Vagina (tissue), 2 donors: ENCODE measurements at regions not wholly inside any gene's neighbourhood (a gene's known extent, or its start where the extent isn't known, plus 50 kb on each side); places are given as distances from the start of the nearest gene placed in this dataset.

Source experiments
- DNase-seq, 2 donors: peaks; one replicate each; pipeline ENCODE4 v3.0.0-alpha.2; 2017; ENCODE audit errors: extremely low spot score in 2 of 2
- H3K27ac ChIP-seq: fragments of 200-600 bp; sonication (generic); one replicate; pipeline ENCODE4 v1.5.1; 2019
- H3K27me3 ChIP-seq: fragments of 200-600 bp; sonication (generic); one replicate; pipeline ENCODE4 v1.5.1; 2019
- H3K36me3 ChIP-seq, 2 donors: fragments of 200-600 bp; sonication (generic); one replicate each; pipeline ENCODE4 v1.5.1; 2017 to 2019
- H3K4me1 ChIP-seq: fragments of 200-600 bp; sonication (generic); one replicate; pipeline ENCODE4 v1.5.1; 2019
- H3K4me3 ChIP-seq, 2 donors: fragments of 200-600 bp; sonication (generic); 1 replicate in 1 of 2; 2 replicates in 1 of 2; pipeline ENCODE4 v1.5.1; 2016 to 2019
- H3K9me3 ChIP-seq: fragments of 200-600 bp; sonication (generic); one replicate; pipeline ENCODE4 v1.5.1; 2019
- CTCF ChIP-seq, 3 experiments: fragments of 450-650 bp in 2 of 3; fragments of 200-600 bp in 1 of 3; sonication (generic) in 1 of 3; IDR thresholded peaks; one replicate each; pipeline ENCODE4 v1.5.1; 2017 to 2019; ENCODE audit warnings: antibody characterized with exemption in 3 of 3, mild to moderate bottlenecking in 2 of 3, moderate library complexity in 2 of 3
- POLR2A ChIP-seq, 2 donors: fragments of 450-650 bp; IDR thresholded peaks; one replicate each; pipeline ENCODE4 v1.6.1; 2017; ENCODE audit warnings: antibody characterized with exemption in 2 of 2, mild to moderate bottlenecking in 2 of 2, moderate library complexity in 2 of 2
- POLR2AphosphoS5 ChIP-seq, 2 donors: sonication (generic); formaldehyde crosslinking; IDR thresholded peaks; one replicate each; pipeline ENCODE4 v1.9.0; 2017; ENCODE audit warnings: antibody characterized with exemption in 2 of 2, mild to moderate bottlenecking in 2 of 2, low read depth in 1 of 2; ENCODE audit not compliant: insufficient read depth in 1 of 2
- intact Hi-C: fragments of 100-400 bp; cut with DNase I; formaldehyde crosslinking; loops from one replicate; pipeline ENCODE4 v1.15.1; 2023

- intact Hi-C loops: no loop called here
- Histone ChIP-seq H3K36me3 (no peaks in the 10 kb centered on the region), H3K4me1 (no peaks in the 10 kb centered on the region), H3K4me3 (no peak overlapping the region), H3K27ac (no peak overlapping the region), H3K27me3 (no peaks in the 10 kb centered on the region), H3K9me3 (no peaks in the 10 kb centered on the region)
- no peak for DNase-seq
- no peak for TF ChIP-seq POLR2AphosphoS5 (IDR thresholded peaks at IDR 0.05; ENCODE audit: insufficient read depth in 1 of 2, low read depth in 1 of 2)
- TF ChIP-seq CTCF (IDR thresholded peaks at IDR 0.05): no peak
- TF ChIP-seq POLR2A (IDR thresholded peaks at IDR 0.05): no peak
These were observed 109.2 kb upstream of the NRSN1 start for GRCh38 chr6:24016857-24017256.

- Histone ChIP-seq H3K27ac (no peak overlapping the region), H3K36me3 (no peaks in the 10 kb centered on the region), H3K4me3 (no peak overlapping the region), H3K9me3 (no peaks in the 10 kb centered on the region), H3K4me1 (no peaks in the 10 kb centered on the region), H3K27me3 (no peaks in the 10 kb centered on the region)
- TF ChIP-seq POLR2A (IDR thresholded peaks at IDR 0.05) (no peak), POLR2AphosphoS5 (IDR thresholded peaks at IDR 0.05; ENCODE audit: insufficient read depth in 1 of 2, low read depth in 1 of 2) (no peak), CTCF (IDR thresholded peaks at IDR 0.05) (no peak)
- intact Hi-C loops: no loop called here
- no peak for DNase-seq
These were observed 106.6 kb upstream of the NRSN1 start for GRCh38 chr6:24019393-24019792.

GRCh38 chr6:24019830-24020229 lies 106.2 kb upstream of the NRSN1 start:
- Histone ChIP-seq H3K27me3 (no peaks in the 10 kb centered on the region), H3K4me3 (no peak overlapping the region), H3K9me3 (no peaks in the 10 kb centered on the region), H3K4me1 (no peaks in the 10 kb centered on the region), H3K27ac (no peak overlapping the region), H3K36me3 (no peaks in the 10 kb centered on the region)
- no peak for DNase-seq
- TF ChIP-seq POLR2A (IDR thresholded peaks at IDR 0.05) (no peak), POLR2AphosphoS5 (IDR thresholded peaks at IDR 0.05; ENCODE audit: insufficient read depth in 1 of 2, low read depth in 1 of 2) (no peak), CTCF (IDR thresholded peaks at IDR 0.05) (no peak)
- intact Hi-C loops: no loop called here

- intact Hi-C loops: no loop called here
- no peak for DNase-seq
- no peak overlapping the region for H3K27ac ChIP-seq
- no peak overlapping the region for H3K4me3 ChIP-seq
- no peaks in the 10 kb centered on the region for H3K9me3 ChIP-seq
- no peaks in the 10 kb centered on the region for H3K36me3 ChIP-seq
- no peaks in the 10 kb centered on the region for H3K27me3 ChIP-seq
- no peak for TF ChIP-seq CTCF (IDR thresholded peaks at IDR 0.05)
- no peak for TF ChIP-seq POLR2A (IDR thresholded peaks at IDR 0.05)
- TF ChIP-seq POLR2AphosphoS5 (IDR thresholded peaks at IDR 0.05; ENCODE audit: insufficient read depth in 1 of 2, low read depth in 1 of 2): no peak
- no peaks in the 10 kb centered on the region for H3K4me1 ChIP-seq
These were observed 100.0 kb upstream of the NRSN1 start for GRCh38 chr6:24026050-24026449.

GRCh38 chr6:24031496-24031895 lies 94.5 kb upstream of the NRSN1 start:
- intact Hi-C loops: no loop called here
- DNase-seq: no peak
- Histone ChIP-seq H3K36me3 (no peaks in the 10 kb centered on the region), H3K27me3 (no peaks in the 10 kb centered on the region), H3K4me1 (no peaks in the 10 kb centered on the region), H3K9me3 (no peaks in the 10 kb centered on the region), H3K4me3 (no peak overlapping the region), H3K27ac (no peak overlapping the region)
- TF ChIP-seq CTCF (IDR thresholded peaks at IDR 0.05): no peak
- no peak for TF ChIP-seq POLR2A (IDR thresholded peaks at IDR 0.05)
- TF ChIP-seq POLR2AphosphoS5 (IDR thresholded peaks at IDR 0.05; ENCODE audit: insufficient read depth in 1 of 2, low read depth in 1 of 2): no peak
